NCI-H524 treated with DMSO at 0.1 percent for 48 hours (cell line): ENCODE measurements at regions not wholly inside any gene's neighbourhood (a gene's known extent, or its start where the extent isn't known, plus 50 kb on each side); places are given as distances from the start of the nearest gene placed in this dataset.
"Not testable (repeated sequence)": the region's sequence is repeated elsewhere in the genome, so short reads cannot be mapped to it uniquely, and the experiment has no call there.

Source experiments
- DNase-seq: peaks from one replicate; lab custom pipeline; 2025; lab: John Stamatoyannopoulos, UW

DNA sequence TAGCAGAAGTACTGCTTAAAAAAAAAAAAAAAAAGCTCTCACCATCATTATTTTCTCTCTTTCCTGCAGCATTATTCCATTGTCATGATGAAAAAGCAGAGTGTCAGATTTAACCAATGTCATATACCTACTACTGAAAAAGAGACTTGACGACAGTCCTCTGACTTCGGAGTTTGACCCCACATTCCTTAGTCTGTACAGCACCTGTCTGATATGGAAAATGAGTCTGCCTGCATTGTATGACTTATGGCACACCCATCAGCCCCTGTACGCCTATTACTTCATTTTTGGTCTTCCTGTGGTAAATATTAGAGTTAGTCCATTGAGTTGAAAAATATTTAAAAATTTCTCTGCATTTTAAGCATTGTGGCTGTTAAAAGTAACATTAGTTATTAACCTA is 54.5 kb upstream of the NOX4 start:
- DNase-seq, result no peak

DNA sequence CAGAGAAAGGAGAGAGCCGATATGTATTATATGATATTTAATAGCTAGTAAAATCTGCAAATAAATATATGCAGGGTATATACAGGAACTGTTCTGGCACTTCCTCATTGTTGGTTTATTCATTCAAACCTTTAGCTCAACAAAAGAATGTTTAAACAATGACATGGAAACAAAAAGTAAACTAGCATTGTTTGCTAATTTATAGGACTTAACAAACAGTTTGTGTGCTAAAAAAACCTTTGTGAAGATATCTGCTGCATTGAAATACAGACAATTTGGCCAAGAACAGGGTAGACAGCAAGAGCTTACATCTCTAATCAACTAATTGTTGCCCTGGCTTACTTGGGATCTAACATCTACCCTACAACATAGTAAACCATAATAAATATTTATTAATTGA is 64.6 kb upstream of the NOX4 start:
- DNase-seq, result not testable (repeated sequence)

DNA sequence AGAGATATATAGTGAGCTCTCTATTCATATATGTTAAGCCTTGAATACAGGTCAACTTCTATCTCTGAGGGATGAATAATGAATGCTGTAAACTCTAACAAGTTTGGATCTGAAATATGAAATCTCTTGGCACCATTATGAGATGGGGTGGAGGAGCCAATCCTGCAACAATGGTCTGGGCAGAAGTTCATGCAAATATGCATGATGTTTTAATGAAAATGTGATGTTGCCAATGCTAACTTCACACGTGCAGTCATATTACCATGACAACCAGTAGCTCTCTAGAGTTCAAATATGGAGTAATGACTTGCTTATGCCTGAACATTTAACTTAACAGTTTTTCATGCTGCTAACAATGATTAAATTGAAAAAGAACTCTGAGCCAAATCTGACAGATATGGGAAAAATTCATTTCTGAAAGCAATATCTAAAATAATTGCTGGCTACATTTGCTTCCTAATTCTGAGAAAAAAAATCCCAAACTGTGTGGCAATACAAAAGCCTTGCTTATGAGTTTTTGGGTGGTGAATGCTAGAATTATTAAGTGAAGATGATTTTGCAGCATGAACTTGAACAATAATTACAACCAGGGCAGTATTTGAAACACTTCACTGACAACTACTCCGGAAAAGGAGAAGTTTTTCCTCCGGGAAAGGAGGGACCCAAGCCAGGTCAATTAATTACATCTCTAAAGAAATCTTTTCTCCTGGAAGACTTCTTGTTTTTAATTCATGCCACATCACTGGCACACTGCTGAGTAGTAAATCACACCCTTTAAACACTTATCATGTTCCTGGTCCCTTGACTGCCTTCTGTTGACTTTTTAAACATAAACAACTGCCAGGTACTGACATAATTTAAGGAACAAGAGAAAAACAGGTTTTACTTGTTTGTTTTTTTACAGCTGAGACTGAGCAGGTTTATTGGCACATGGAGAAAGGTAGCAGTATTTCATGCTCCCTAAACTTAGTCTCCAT is 65.8 kb upstream of the NOX4 start:
- DNase-seq, result not testable (repeated sequence)

DNA sequence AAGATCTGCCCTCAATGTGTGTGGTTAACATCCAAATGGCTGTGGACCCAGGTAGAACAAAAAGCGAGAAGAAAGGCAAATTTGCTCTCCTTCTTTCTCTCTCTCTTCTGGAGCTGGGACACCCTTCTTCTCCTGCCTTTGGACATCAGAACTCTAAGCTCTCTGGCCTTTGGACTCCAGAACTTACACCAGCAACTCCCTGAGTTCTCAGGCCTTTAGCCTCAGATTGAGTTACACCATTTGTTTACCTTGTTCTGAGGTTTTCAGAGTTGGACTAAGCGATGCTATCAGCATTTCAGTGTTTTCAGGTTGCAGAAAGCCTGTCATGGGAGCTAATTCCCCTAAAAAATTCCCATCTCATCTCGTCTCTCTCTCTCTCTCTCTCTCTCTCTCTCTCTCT is 69.4 kb upstream of the NOX4 start:
- DNase-seq, result not testable (repeated sequence)

DNA sequence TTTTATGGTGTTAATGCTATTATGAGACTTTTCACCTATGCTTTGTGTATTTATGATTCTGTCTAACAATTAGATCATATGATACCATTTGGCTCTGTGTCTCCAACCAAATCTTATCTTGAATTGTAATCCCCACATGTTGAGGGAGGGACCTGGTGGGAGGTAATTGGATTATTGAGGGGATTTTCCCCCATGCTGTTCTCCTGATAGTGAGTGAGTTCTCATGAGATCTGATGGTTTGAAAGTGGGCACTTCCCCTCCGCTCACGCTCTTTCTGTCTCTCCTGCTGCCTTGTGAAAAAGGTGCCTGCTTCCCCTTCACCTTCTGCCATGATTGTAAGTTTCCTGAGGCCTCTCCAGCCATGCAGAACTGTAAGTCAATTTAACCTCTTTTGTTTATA is 71.6 kb upstream of the NOX4 start:
- peak; percentile 24 for DNase-seq

DNA sequence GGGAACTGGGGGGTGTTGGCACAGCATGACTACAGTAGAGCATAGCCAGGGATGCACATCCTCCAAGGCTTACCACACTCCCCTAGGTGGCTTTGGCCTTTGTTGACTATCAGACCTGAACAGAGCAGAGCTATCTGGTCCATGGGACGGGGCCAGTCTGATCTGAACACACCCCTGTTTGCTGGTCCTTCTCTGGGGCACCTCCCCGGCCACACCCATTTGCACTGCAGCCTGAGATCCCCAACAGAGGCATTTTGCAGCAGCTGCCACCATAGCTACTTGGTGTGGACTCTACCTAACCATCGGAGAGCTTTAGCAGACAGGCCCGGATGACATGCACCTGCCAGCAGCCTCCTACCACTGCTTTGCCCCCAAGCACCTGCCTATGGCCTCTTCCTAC is 75.8 kb upstream of the NOX4 start:
- DNase-seq, result no peak

DNA sequence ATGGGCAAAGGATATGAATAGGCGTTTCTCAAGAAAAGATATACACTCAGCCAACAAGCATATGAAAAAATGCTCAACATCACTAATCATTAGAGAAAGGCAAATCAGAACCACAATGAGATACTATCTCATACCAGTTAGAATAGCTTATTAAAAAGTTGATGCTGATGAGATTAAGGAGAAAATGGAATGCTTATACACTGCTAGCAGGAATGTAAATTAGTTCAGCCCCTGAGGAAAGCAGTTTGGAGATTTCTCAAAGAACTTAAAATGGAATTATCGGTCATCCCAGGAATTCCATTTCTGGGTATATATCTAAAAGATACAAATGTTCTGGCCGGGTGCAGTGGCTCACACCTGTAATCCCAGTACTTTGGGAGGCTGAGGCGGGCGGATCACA is 78.2 kb upstream of the NOX4 start:
- not testable (repeated sequence) for DNase-seq

DNA sequence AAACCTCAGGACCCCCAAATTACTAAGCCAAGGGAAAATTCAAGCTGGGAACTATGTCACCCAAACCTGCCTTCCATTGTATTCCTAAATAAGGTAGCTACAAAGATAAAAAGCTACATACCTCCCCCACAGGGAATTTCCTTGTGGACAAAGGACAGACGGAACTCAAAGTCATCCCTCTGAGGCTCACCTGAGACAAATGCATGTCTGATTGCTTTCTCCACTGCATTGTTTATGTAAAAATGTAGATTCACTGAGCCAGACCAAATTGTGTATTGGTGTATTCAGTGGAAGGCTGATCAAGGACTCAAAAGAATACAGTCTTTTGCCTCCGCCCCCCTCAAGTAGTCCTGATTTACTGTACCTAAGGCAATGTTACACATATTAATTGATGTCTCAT is 80.5 kb upstream of the NOX4 start:
- not testable (repeated sequence) for DNase-seq

DNA sequence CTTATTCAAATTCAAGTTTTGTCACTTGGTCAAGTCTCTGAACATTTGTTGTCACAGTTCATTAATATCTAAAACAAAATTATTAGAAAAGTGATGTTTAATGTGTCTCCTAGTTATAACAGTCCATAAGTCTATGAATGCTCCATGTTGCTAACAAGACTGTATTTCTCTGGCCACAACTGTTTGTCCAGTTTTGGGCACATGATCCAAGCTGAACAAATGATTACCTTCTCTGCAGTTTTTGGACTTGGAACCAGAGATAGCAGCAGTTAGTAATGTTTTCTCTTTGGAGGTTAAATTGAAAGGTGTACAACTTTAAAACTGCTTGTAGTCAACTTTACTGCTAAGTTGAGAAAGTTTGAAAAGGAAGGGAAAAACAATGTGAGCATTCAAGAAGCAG is 84.7 kb upstream of the NOX4 start:
- DNase-seq, result not testable (repeated sequence)

DNA sequence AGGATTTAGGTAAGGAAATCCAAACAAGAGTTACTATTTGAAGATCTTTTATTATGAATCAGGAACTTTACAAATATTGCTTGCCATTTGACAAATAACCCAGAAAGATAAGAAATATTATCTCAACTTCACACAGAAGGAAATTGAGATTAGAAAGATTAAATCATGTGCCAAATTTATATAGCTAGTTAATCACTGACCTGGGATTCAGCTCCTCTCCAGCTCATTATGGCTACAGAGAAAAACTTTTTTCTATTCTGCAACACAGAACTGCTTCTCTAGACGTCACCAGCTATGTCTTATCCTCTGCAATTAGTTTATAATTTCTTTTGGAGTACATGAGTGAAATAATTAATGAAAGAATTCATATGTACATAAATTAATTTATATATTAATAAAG is 86.3 kb upstream of the NOX4 start:
- not testable (repeated sequence) for DNase-seq

DNA sequence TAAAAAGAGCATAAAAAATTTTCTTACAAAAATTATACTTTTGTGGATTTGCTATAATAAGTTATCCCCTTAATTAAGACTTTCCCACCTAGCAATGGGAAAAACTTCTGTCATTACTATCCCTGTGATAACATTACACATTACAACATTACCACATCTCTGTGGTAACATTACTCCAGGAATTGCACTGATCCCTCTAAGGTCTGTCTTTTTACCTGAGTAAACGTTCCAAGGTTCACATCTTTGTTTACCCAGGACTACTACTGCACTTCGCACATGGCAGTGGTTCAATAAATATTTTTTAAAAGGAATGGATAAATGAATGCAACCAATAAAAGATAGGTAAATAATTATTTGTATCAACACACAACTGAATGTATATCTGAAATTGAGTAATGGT is 92.4 kb upstream of the NOX4 start:
- no peak for DNase-seq

DNA sequence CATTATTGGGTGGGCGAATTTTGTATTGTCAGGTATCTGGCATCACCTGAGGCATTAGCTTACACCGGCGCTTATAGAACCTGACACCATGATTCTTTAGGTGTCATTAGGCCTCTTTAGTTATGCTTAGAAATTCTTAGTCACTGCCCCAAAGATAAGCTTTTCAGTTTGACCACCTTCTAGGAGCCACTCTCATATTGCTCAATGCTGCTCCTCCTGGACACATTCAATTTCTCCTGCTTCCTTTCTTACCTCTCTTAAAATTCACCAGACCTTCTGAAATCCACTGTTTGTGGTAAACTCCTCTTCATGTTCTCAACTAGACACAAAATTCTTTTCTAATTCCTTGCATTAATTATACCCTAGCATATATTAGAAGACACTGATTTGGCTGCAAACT is 93.9 kb upstream of the NOX4 start:
- not testable (repeated sequence) for DNase-seq

DNA sequence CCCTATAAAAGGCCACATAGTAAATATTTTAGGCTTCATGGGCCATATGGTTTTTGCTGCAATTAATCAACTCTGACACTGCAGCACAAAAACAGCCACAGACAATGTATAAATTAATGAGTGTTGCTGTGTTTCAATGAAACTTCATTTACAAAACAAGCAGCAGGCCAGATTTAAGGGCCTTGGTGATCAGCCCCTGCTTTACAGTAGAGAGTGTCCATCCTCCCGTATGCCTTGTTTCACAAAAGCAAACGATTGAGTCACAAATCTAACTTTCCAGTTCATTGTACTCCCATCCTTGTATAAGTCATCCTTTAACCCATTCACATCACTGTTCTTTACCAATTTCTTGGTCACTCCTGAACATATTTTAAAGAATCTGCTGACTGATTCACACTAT is 94.3 kb upstream of the NOX4 start:
- DNase-seq, result not testable (repeated sequence)

DNA sequence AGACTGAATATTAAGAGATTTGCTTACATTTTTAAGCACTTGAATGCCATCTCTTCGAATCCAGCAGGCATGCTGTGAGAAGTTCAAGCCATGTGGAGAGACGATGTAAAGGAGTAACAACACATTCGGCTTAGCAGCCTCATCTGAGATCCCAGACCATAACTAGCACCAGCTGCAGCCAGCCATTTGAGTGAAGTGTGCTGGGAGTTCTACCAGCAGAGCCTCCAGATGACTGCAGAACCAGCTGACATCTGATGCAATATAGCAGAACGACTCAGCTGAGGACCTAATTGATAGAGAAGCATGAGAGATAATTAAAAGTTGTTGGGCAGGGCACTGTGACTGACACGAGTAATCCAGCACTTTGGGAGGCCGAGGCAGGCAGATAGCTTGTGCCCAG is 98.2 kb upstream of the NOX4 start:
- DNase-seq, result not testable (repeated sequence)

DNA sequence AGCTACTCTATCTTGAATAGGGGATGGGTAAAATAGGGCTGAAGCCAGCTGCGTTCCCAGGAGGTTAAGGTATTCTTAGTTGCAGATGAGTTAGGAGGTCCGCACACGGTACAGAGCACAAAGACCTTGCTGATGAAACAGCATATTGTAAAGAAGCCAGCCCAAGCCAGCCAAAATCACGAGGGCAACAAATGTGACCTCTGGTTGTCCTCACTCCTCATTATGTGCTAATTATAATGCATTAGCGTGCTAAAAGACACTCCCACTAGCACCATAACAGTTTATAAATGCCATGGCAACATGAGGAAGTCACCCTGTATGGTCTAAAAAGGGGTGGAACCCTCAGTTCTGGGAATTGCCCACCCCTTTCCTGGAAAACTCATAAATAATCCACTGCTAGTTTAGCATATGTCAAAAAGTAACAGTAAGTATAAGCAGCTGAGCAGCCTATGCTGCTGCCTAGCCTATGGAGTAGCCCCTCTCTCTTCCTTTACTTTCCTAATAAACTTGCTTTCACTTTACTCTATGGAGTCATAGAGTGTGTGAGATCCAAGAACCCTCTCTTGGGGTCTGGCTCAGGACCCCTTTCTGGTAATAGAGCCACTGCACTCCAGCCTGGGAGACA is 98.9 kb upstream of the NOX4 start:
- not testable (repeated sequence) for DNase-seq

DNA sequence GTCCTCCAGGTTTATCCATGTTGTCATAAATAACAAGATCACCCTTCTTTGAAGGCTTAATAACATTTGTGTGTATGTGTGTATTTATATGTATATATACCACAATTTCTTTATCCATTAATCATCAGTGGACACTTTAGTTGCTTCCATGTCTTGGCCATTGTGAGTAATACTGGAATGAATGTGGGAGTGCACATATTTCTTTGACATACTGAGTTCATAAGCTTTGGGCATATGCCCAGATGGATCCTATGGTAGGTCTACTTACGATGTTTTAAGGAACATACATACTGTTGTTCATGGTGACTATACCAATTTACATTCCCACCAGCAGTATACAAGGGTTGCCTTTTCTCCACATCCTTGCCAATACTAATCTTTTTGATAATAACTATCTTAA is 108.8 kb upstream of the TRIM77 start:
- DNase-seq, result not testable (repeated sequence)

DNA sequence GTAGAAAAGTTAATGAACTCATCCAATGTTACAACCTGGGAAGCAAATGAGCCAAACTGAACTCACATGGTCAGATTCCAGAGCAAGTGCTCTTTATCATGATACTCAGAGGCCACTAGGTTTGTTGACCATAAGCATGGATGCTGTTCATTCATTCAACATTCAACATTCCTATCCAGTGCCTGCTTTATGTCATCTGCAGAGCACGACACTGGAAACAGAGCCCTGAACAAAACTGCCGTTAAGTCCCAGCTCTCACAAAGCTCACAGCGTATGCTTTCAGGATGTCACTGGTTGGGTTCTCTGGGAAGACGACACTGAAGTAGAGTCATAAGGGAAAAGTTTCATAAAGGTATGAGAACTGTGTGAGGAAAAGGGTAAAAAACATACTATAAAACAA is 105.8 kb upstream of the TRIM77 start:
- no peak for DNase-seq

DNA sequence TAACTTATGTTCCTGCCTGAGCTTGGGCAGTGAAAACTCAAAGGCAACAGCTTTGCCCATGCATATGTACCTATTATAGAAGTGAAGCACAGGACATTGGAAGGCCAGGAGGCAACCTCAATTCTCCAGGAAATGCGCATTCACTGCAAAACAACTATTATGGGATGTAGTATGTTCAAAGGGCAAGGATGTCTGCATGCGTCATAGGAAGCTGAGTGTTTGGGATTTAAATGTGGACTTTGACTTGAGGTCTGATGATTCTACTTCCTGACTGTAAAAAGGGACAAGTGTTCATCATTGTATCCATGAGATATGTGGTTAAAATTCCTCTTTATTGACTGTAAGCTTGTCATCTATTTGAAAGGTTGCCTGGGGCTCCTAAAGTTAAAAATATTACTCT is 103.3 kb upstream of the TRIM77 start:
- not testable (repeated sequence) for DNase-seq

DNA sequence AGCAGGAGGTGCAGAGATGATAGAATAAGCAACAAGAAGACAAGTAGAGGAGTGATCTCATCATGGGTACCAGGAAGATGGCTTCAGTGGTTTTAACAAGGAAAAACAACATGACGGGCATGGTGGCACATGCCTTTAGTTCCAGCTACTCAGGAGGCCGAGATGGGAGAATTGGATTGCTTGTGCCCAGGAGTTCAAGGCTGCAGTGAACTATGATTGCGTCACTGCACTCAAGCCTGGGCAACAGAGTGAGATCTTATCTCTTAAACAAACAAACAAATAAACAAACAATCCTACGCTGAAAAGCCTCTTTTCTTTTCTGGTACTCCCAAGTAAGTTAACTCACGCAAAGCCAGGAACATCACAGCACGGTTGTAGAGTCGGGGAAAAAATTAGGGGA is 102.6 kb upstream of the TRIM77 start:
- DNase-seq, result not testable (repeated sequence)

DNA sequence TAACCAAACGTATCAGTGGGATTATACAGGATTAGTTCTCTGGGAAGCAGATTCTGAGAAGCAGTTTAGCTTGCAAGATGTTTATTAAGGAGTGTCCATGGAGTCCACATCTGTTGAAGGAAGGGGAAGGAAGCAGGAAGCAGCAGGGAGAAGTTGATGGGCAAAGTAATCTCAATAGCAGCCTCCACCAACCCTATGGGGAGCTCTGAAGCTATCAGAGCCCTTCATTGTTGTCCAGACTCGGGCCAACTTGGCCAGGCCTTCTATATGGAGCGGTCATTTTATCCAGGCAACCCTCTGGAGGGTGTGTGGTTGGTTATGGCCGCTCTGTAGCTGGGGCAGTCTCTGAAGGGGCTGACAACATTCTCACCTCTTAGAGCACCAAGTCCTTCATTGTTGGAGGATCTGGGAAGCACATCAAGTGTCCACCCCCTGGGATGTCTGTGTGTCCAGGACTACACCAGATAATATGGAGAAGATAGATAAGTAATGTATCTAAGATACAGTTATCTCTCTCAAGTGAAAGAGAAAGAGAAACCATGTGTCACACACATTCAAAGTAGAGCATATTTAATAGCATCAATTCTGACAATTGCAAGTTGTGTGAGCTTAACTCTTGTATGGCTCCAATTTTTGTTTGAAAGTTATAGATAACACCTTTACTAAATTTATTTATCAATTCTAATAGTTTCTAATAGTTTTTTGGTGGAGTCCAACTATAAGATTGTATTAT is 101.7 kb upstream of the TRIM77 start:
- DNase-seq, result no peak

DNA sequence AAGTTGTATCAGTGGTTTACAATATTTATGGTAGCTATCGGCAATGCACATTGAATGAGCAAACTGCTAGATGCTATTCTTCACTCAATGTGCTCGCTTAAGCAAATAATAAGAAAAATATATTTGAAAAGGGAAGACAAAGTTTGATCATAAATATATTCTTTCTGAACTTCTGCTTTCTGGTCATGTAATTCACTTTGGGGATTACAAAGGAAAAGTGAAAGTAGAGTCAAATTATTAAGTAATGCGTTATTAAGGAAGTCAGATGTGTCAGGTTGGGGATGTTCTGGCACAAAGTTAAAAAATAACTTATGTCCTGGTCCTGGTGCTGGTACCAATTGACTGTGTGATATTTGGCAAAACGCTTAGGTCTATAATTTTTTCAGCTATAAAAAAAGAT is 98.0 kb upstream of the TRIM77 start:
- no peak for DNase-seq

DNA sequence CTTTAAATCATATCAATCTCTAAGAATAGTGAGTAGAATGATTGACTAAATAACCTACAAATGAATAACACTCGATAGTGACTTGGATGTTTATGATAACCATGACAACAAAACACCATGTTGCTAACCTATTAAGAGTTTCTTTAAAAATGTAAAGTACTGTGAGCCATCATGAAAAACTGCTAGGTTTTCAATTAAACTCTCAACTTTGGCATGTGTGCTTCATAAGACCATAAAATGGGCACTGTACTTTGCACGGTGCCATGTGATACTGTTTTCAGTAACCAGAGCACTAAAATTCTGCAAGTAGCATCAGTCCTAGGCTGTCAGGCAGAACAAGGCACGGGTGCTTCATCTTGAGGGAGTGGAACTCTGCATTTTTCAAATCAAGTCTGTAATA is 96.2 kb upstream of the TRIM77 start:
- DNase-seq, result no peak

DNA sequence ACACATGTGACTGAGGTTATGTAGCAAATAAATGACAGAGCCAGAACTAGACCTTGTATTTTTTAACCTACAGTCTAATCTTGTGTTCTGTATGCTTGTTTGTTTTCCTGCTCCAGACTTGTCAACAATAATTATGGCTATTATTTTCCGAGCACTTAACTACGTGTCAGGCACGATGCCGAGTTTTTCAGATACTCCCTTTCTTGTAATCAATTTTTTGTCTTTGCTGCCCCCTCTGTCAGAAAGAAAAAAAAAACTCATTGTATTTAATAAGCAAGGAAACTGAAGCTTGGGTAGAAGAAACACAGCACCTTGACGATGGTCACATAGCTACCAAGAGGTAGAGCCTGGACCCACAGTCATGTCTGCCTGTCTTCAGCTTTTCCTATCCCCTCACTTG is 95.7 kb upstream of the TRIM77 start:
- DNase-seq, result not testable (repeated sequence)
